Smooth muscle cell (in vitro differentiated cells): ENCODE measurements at regions not wholly inside any gene's neighbourhood (a gene's known extent, or its start where the extent isn't known, plus 50 kb on each side); places are given as distances from the start of the nearest gene placed in this dataset.

ENCODE experiments used
- DNase-seq: peaks from one replicate; lab custom pipeline; 2025; ENCODE audit not compliant: unreplicated experiment; lab: John Stamatoyannopoulos, UW
- H2AFZ ChIP-seq: fragments of 200-600 bp; sonication (generic); 2 replicates; pipeline ENCODE4 v1.6.0; 2016; ENCODE audit warnings: antibody characterized with exemption, low read depth, mild to moderate bottlenecking
- H3F3A ChIP-seq: fragments of 200-600 bp; sonication (generic); 2 replicates; pipeline ENCODE4 v1.6.0; 2017; ENCODE audit warnings: antibody characterized with exemption, low read depth
- H3K27ac ChIP-seq: fragments of 200-600 bp; sonication (generic); 2 replicates; pipeline ENCODE4 v1.5.1; 2016; ENCODE audit warnings: low read depth, mild to moderate bottlenecking
- H3K27me3 ChIP-seq: fragments of 200-600 bp; sonication (generic); 2 replicates; pipeline ENCODE4 v1.6.1; 2016; ENCODE audit warnings: low read depth, mild to moderate bottlenecking
- H3K36me3 ChIP-seq: fragments of 200-600 bp; sonication (generic); 2 replicates; pipeline ENCODE4 v1.5.1; 2016; ENCODE audit warnings: low read depth
- H3K4me1 ChIP-seq: fragments of 200-600 bp; sonication (generic); 2 replicates; pipeline ENCODE4 v1.5.1; 2016; ENCODE audit warnings: low read depth
- H3K4me2 ChIP-seq: fragments of 200-600 bp; sonication (generic); 2 replicates; pipeline ENCODE4 v1.6.0; 2016; ENCODE audit warnings: mild to moderate bottlenecking
- H3K4me3 ChIP-seq: fragments of 200-600 bp; sonication (generic); 2 replicates; pipeline ENCODE4 v1.5.1; 2016; ENCODE audit warnings: mild to moderate bottlenecking
- H3K79me2 ChIP-seq: fragments of 200-600 bp; sonication (generic); 2 replicates; pipeline ENCODE4 v1.6.0; 2016; ENCODE audit warnings: low read depth, mild to moderate bottlenecking
- H3K9ac ChIP-seq: fragments of 200-600 bp; sonication (generic); 2 replicates; pipeline ENCODE4 v1.6.0; 2016; ENCODE audit warnings: low read depth
- H3K9me3 ChIP-seq: fragments of 200-600 bp; sonication (generic); replicated peaks from 2 replicates; pipeline ENCODE4 v1.5.1; 2016; ENCODE audit warnings: low read depth
- H4K20me1 ChIP-seq: fragments of 200-600 bp; sonication (generic); 2 replicates; pipeline ENCODE4 v1.6.0; 2016; ENCODE audit warnings: low read depth
- WGBS: methylation state at CpG from one replicate; pipeline ENCODE4 v1.1.7; 2016; ENCODE audit warnings: low lambda C conversion rate; 5-methylcytosine and 5-hydroxymethylcytosine counted together
- TF ChIP-seq, protein P1 (sequence below): fragments of 200-600 bp; sonication (generic); IDR thresholded peaks from 2 replicates; pipeline ENCODE4 v1.5.1; 2017; ENCODE audit warnings: borderline replicate concordance, mild to moderate bottlenecking, antibody characterized with exemption; ENCODE audit not compliant: insufficient read depth, poor library complexity, severe bottlenecking

DNA sequence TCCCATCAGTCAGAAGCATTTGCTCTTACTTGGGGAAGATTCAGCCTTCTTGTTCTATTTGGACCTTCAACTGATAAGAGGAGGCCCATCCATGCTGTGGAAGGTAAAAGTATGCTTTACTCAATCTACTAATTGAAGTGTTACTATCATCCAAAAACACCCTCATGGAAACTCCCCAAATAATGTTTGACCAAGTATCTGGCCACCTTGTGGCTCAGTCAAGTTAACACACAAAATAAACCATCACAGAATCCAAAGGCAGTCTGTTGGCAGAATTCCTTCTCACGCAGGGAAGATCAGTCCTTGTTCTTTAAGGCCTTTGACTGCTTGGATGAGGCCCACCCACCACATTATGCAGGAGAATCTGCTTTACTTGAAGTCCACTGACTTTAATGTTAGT lies 531.2 kb upstream of the SMIM21 start:
- Histone ChIP-seq H3K9ac (no peak overlapping the region), H4K20me1 (no peaks in the 10 kb centered on the region), H3K27me3 (no peaks in the 10 kb centered on the region), H3K4me3 (no peak overlapping the region), H3K27ac (no peak overlapping the region), H2AFZ (no peak overlapping the region), H3K79me2 (no peaks in the 10 kb centered on the region), H3F3A (no peaks in the 10 kb centered on the region), H3K36me3 (no peaks in the 10 kb centered on the region), H3K4me2 (no peak overlapping the region), H3K4me1 (no peaks in the 10 kb centered on the region), H3K9me3 (no peaks in the 10 kb centered on the region)
- DNase-seq: no peak
- TF ChIP-seq, protein P1, sequence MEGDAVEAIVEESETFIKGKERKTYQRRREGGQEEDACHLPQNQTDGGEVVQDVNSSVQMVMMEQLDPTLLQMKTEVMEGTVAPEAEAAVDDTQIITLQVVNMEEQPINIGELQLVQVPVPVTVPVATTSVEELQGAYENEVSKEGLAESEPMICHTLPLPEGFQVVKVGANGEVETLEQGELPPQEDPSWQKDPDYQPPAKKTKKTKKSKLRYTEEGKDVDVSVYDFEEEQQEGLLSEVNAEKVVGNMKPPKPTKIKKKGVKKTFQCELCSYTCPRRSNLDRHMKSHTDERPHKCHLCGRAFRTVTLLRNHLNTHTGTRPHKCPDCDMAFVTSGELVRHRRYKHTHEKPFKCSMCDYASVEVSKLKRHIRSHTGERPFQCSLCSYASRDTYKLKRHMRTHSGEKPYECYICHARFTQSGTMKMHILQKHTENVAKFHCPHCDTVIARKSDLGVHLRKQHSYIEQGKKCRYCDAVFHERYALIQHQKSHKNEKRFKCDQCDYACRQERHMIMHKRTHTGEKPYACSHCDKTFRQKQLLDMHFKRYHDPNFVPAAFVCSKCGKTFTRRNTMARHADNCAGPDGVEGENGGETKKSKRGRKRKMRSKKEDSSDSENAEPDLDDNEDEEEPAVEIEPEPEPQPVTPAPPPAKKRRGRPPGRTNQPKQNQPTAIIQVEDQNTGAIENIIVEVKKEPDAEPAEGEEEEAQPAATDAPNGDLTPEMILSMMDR: no peak
- 96% methylated on average over 1 of the region's 1 CpG for WGBS

DNA sequence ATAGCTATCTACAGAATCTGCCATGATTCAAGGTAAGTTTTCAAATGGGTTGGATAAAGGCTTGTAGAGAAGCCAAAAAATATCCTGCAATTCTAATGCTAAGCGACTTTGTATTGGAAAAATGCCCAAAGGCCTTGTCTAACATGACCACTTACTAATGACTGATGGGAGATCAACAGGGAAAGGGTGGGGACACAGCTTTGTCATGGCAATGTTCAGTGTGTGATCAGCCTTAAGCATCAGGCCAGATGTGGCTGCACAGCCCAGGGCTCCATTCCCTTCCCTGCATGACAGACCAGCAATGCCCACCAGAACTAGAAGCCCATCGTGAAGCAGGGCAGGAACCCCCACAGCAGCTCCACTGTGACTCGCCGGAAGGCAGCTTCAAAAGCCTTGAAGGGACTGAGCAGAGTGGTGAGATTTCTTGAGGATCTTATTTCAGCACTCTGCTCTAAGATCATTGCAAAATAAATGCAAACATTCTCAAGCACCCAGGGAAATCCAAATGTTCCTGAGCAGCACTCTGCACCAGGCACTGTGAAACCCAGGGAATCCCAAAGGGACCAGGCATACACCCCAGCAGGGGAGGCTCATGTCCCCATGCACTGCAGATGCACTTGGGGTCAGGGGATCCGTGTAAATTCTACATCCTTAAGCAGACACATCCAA lies 517.9 kb upstream of the SMIM21 start:
- no peaks in the 10 kb centered on the region for H3K4me1 ChIP-seq
- no peaks in the 10 kb centered on the region for H3K79me2 ChIP-seq
- no peak overlapping the region for H3K4me2 ChIP-seq
- 88% methylated on average over 5 of the region's 5 CpGs for WGBS
- H3K4me3 ChIP-seq: no peak overlapping the region
- H3K9me3 ChIP-seq: no peaks in the 10 kb centered on the region
- TF ChIP-seq, protein P1: no peak
- H3K9ac ChIP-seq: no peak overlapping the region
- H3K27me3 ChIP-seq: no peaks in the 10 kb centered on the region
- no peak for DNase-seq
- H4K20me1 ChIP-seq: no peaks in the 10 kb centered on the region
- no peak overlapping the region for H3K27ac ChIP-seq
- no peaks in the 10 kb centered on the region for H3K36me3 ChIP-seq
- peak overlapping the region; percentile 35 for H2AFZ ChIP-seq
- no peaks in the 10 kb centered on the region for H3F3A ChIP-seq

DNA sequence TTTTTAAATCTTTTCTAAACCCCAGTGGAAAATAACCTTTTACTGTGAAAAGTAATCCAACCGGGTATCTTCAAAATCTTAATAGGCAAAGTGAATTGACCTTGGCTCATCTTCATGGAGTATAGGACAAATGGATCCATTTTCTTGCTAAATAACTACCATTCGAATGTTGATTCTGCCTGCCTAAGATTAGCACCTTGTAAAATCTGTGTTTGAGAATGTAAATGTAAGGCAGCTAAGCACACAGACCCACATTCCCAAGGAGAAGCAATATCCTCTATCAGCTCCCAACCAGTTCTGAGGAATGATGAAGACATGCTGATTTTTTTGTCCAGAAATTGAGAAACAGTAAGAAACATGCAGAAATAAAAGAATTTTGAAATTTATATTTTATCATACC lies 509.8 kb upstream of the SMIM21 start:
- H3K4me2 ChIP-seq: no peak overlapping the region
- H2AFZ ChIP-seq: peak overlapping the region; percentile 41
- no peak overlapping the region for H3K27ac ChIP-seq
- H3K79me2 ChIP-seq: no peaks in the 10 kb centered on the region
- H3K4me3 ChIP-seq: no peak overlapping the region
- no peak overlapping the region for H3K9ac ChIP-seq
- H3K4me1 ChIP-seq: no peaks in the 10 kb centered on the region
- 12% methylated on average over 2 of the region's 2 CpGs for WGBS
- H3K27me3 ChIP-seq: no peaks in the 10 kb centered on the region
- no peak for DNase-seq
- H3K36me3 ChIP-seq: no peaks in the 10 kb centered on the region
- no peaks in the 10 kb centered on the region for H4K20me1 ChIP-seq
- TF ChIP-seq, protein P1: no peak
- H3K9me3 ChIP-seq: no peaks in the 10 kb centered on the region
- no peaks in the 10 kb centered on the region for H3F3A ChIP-seq

DNA sequence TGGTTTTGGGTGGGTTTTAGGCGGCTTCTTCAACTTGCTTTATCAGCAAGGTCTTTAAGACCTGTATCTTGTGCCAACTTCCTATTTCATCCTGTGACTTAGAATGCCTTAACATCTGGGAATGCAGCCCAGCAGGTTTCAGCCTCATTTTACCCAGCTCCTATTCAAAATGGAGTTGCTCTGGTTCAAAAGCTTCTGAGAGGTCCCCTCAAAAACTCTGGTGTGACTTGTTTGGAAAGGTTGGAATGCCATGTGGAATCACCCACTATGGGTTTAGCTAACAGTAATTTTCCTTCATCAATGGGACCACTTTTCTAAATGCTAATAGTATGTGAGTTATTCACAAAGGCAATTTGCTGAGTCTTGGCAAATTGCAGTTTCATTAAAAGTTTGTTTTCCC lies 509.4 kb upstream of the SMIM21 start:
- Histone ChIP-seq H3K4me2 (no peak overlapping the region), H3K9ac (no peak overlapping the region), H3K79me2 (no peaks in the 10 kb centered on the region), H3K36me3 (no peaks in the 10 kb centered on the region), H4K20me1 (no peaks in the 10 kb centered on the region), H3K27ac (no peak overlapping the region), H3K4me1 (no peaks in the 10 kb centered on the region), H3K4me3 (no peak overlapping the region), H2AFZ (no peak overlapping the region), H3F3A (no peaks in the 10 kb centered on the region), H3K27me3 (no peaks in the 10 kb centered on the region), H3K9me3 (no peaks in the 10 kb centered on the region)
- DNase-seq: no peak
- TF ChIP-seq, protein P1: no peak
- WGBS: 89% methylated on average over 1 of the region's 1 CpG
